CD14-positive monocyte (primary cell): ENCODE measurements at regions not wholly inside any gene's neighbourhood (a gene's known extent, or its start where the extent isn't known, plus 50 kb on each side); places are given as distances from the start of the nearest gene placed in this dataset.

Experiments
- DNase-seq, 3 donors: peaks; one replicate each; pipeline ENCODE4 v3.0.0-alpha.2; 2011 to 2022
- H2AFZ ChIP-seq: 2 replicates; pipeline ENCODE4 v1.6.0; 2012; ENCODE audit warnings: mild to moderate bottlenecking, low read depth, low read length, inconsistent platforms; ENCODE audit not compliant: insufficient read depth, poor library complexity, severe bottlenecking
- H3K27ac ChIP-seq, 2 donors: 1 replicate in 1 of 2; 2 replicates in 1 of 2; pipeline ENCODE4 v1.5.1; 2012 to 2013; ENCODE audit warnings: low read length in 2 of 2, control low read depth in 1 of 2, inconsistent platforms in 1 of 2, low read depth in 1 of 2, mild to moderate bottlenecking in 1 of 2
- H3K27me3 ChIP-seq, 2 donors: one replicate each; pipeline versions ENCODE4 v1.6.0 to v1.6.1; 2011 to 2013; ENCODE audit warnings: low read length in 2 of 2; ENCODE audit not compliant: control insufficient read depth in 2 of 2, insufficient read depth in 2 of 2
- H3K36me3 ChIP-seq, 2 donors: replicated peaks in 1 of 2; 1 replicate in 1 of 2; 2 replicates in 1 of 2; pipeline versions ENCODE4 v1.5.1 to v1.6.1; 2012 to 2013; ENCODE audit warnings: low read length in 2 of 2, control low read depth in 1 of 2, inconsistent platforms in 1 of 2, mild to moderate bottlenecking in 1 of 2; ENCODE audit not compliant: insufficient read depth in 2 of 2, control insufficient read depth in 1 of 2
- H3K4me1 ChIP-seq, 2 donors: 1 replicate in 1 of 2; 2 replicates in 1 of 2; pipeline versions ENCODE4 v1.5.1 to v1.6.1; 2012 to 2013; ENCODE audit warnings: low read length in 2 of 2, control low read depth in 1 of 2, inconsistent platforms in 1 of 2, mild to moderate bottlenecking in 1 of 2, moderate library complexity in 1 of 2; ENCODE audit not compliant: insufficient read depth in 2 of 2, control insufficient read depth in 1 of 2
- H3K4me2 ChIP-seq: replicated peaks from 2 replicates; pipeline ENCODE3; 2012; ENCODE audit warnings: low read length, moderate library complexity, mild to moderate bottlenecking; ENCODE audit not compliant: poor library complexity, severe bottlenecking; ENCODE audit errors: extremely low read depth
- H3K4me3 ChIP-seq, 3 experiments: fragments of 200-600 bp in 1 of 3; sonication (generic) in 1 of 3; replicated peaks in 1 of 3; 1 replicate in 2 of 3; 2 replicates in 1 of 3; pipeline ENCODE4 v1.5.1; 2011 to 2013; ENCODE audit warnings: low read length in 3 of 3, mild to moderate bottlenecking in 3 of 3, control low read depth in 2 of 3, low read depth in 2 of 3, inconsistent platforms in 1 of 3, moderate library complexity in 1 of 3
- H3K79me2 ChIP-seq: 2 replicates; pipeline ENCODE4 v1.6.0; 2012; ENCODE audit warnings: mild to moderate bottlenecking, control low read depth, inconsistent platforms, low read length, moderate library complexity; ENCODE audit not compliant: insufficient read depth
- H3K9ac ChIP-seq: 2 replicates; pipeline ENCODE4 v1.6.0; 2017; ENCODE audit warnings: low read length, mild to moderate bottlenecking; ENCODE audit not compliant: insufficient read depth, poor library complexity, severe bottlenecking
- H3K9me3 ChIP-seq, 2 donors: replicated peaks in 1 of 2; 1 replicate in 1 of 2; 2 replicates in 1 of 2; pipeline versions ENCODE4 v1.5.1 to v1.6.1; 2012 to 2013; ENCODE audit warnings: low read length in 2 of 2, control low read depth in 1 of 2; ENCODE audit not compliant: control insufficient read depth in 1 of 2, insufficient read depth in 1 of 2
- H4K20me1 ChIP-seq: 2 replicates; pipeline ENCODE4 v1.6.0; 2012; ENCODE audit warnings: mild to moderate bottlenecking, low read length, control low read depth, moderate library complexity; ENCODE audit not compliant: insufficient read depth
- H3K27ac Mint-ChIP-seq, 7 donors: one replicate each; pipeline ENCODE4 v1.8.0; 2020; ENCODE audit warnings: mild to moderate bottlenecking in 7 of 7, mixed read lengths in 7 of 7, moderate library complexity in 6 of 7, inconsistent platforms in 2 of 7
- H3K27me3 Mint-ChIP-seq, 3 donors: one replicate each; pipeline ENCODE4 v1.8.0; 2021 to 2022; ENCODE audit warnings: low read depth in 3 of 3, mild to moderate bottlenecking in 3 of 3, mixed read lengths in 3 of 3, moderate library complexity in 3 of 3, inconsistent platforms in 1 of 3
- H3K36me3 Mint-ChIP-seq, 2 donors: one replicate each; pipeline ENCODE4 v1.8.0; 2020; ENCODE audit warnings: mixed read lengths in 2 of 2, inconsistent platforms in 1 of 2, mild to moderate bottlenecking in 1 of 2
- H3K4me1 Mint-ChIP-seq: one replicate; pipeline ENCODE4 v1.8.0; 2020; ENCODE audit warnings: mild to moderate bottlenecking, mixed read lengths
- H3K4me3 Mint-ChIP-seq, 2 donors: one replicate each; pipeline ENCODE4 v1.8.0; 2020; ENCODE audit warnings: mild to moderate bottlenecking in 2 of 2, mixed read lengths in 2 of 2, moderate library complexity in 1 of 2
- H3K9me3 Mint-ChIP-seq, 7 donors: one replicate each; pipeline ENCODE4 v1.8.0; 2020 to 2022; ENCODE audit warnings: mixed read lengths in 7 of 7, mild to moderate bottlenecking in 6 of 7, moderate library complexity in 6 of 7, inconsistent platforms in 2 of 7
- CTCF ChIP-seq: fragments of 200-600 bp; IDR thresholded peaks from one replicate; pipeline ENCODE4 v1.8.0; 2022; ENCODE audit warnings: antibody characterized with exemption, mild to moderate bottlenecking
- WGBS: methylation state at CpG from one replicate; pipeline ENCODE4 v1.1.5; 2013; ENCODE audit warnings: missing lambda C conversion rate; ENCODE audit not compliant: insufficient coverage; 5-methylcytosine and 5-hydroxymethylcytosine counted together
- intact Hi-C, 2 donors: fragments of 100-400 bp; cut with micrococcal nuclease; formaldehyde crosslinking; loops; one replicate each; pipeline versions ENCODE4 v1.15.0 to v1.15.1; 2023

GRCh38 chr2:137771064-137771463, 193.2 kb upstream of the HNMT start:
- H3K36me3 ChIP-seq, result no peaks in the 10 kb centered on the region
- H3K27ac Mint-ChIP-seq, result no peak overlapping the region
- no peak overlapping the region for H3K4me3 Mint-ChIP-seq
- H3K36me3 Mint-ChIP-seq, result no peaks in the 10 kb centered on the region
- H4K20me1 ChIP-seq, result no peaks in the 10 kb centered on the region
- no peaks in the 10 kb centered on the region for H3K27me3 ChIP-seq
- no peak overlapping the region for H3K4me3 ChIP-seq
- no peak overlapping the region for H3K9ac ChIP-seq
- peaks cover 1% of the 10 kb centered on the region for H3K4me1 Mint-ChIP-seq
- H3K27ac ChIP-seq, result no peak overlapping the region
- H3K27me3 Mint-ChIP-seq, result peaks cover 0 to 2% (median 0%) of the 10 kb centered on the region in 3 donors
- H3K4me2 ChIP-seq, result no peak overlapping the region
- H2AFZ ChIP-seq, result no peak overlapping the region
- no CpG with 5 or more reads among the region's 1 CpG for WGBS
- H3K4me1 ChIP-seq, result peaks cover 0 to 7% of the 10 kb centered on the region in 2 donors
- DNase-seq, result no peak
- peaks cover 0 to 3% (median 2%) of the 10 kb centered on the region in 7 donors for H3K9me3 Mint-ChIP-seq
- TF ChIP-seq CTCF, result no peak
- intact Hi-C loops, result no loop called here
- H3K79me2 ChIP-seq, result no peaks in the 10 kb centered on the region
- H3K9me3 ChIP-seq, result no peaks in the 10 kb centered on the region

- H4K20me1 ChIP-seq, result no peaks in the 10 kb centered on the region
- no peak for TF ChIP-seq CTCF
- no peak overlapping the region for H3K4me2 ChIP-seq
- H3K4me1 ChIP-seq, result peaks cover 0 to 7% of the 10 kb centered on the region in 2 donors
- no peak overlapping the region for H3K9ac ChIP-seq
- H3K79me2 ChIP-seq, result no peaks in the 10 kb centered on the region
- H3K27me3 ChIP-seq, result no peaks in the 10 kb centered on the region
- no peak overlapping the region for H2AFZ ChIP-seq
- WGBS, result 43% methylated on average over 1 of the region's 3 CpGs
- H3K27ac Mint-ChIP-seq, result peak overlapping the region in 1 of 7 donors; percentile 36
- no peak overlapping the region for H3K27ac ChIP-seq
- H3K27me3 Mint-ChIP-seq, result peaks cover 0 to 2% (median 0%) of the 10 kb centered on the region in 3 donors
- H3K9me3 ChIP-seq, result no peaks in the 10 kb centered on the region
- H3K36me3 Mint-ChIP-seq, result no peaks in the 10 kb centered on the region
- H3K4me3 Mint-ChIP-seq, result no peak overlapping the region
- H3K4me1 Mint-ChIP-seq, result peaks cover 1% of the 10 kb centered on the region
- H3K4me3 ChIP-seq, result no peak overlapping the region
- no peaks in the 10 kb centered on the region for H3K36me3 ChIP-seq
- intact Hi-C loops, result no loop called here
- H3K9me3 Mint-ChIP-seq, result peaks cover 2 to 3% (median 2%) of the 10 kb centered on the region in 7 donors
- no peak for DNase-seq
Observed at GRCh38 chr2:137772451-137772850, 191.8 kb upstream of the HNMT start.
